T-helper 2 cell treated with Interferon-gamma antibody and Interleukin-4, amounts not matched to agents 100 ng/mL and 5 ng/mL, for 36 hours (primary cell): ENCODE measurements at regions not wholly inside any gene's neighbourhood (a gene's known extent, or its start where the extent isn't known, plus 50 kb on each side); places are given as distances from the start of the nearest gene placed in this dataset.

Experiments used
- intact Hi-C: fragments of 100-400 bp; cut with micrococcal nuclease; formaldehyde crosslinking; loops from one replicate; pipeline ENCODE4 v1.15.1; 2023

DNA sequence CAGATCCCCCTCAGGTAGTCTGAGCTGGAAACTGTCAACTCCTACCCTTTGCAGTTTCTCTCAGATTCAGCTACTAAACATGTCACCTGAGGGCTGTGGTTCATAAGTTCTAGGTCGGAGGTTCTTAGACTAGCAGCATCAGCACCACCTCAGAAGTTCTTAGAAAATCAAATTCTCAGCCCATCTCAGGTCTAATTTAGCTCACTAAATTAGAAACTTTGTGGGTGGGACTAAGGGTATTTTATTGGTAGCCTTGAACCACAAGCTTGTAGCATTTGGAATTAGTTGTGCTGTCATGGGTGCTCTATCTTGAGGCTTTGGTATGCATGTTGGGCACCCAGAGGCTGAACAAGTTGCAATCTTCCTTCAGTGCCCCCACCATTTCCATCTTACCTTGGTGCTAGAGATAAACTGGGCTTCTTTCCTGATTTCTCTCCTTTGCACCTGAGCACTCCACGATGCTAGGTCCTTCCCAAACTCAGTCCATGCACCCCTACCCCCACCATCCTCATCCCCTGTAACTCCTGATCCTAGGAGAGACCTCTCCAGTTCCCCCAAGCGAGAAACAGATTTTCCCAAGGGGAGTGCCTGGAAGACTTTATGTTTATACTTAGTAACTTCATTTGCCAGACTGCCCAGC lies 54.2 kb downstream of the S1PR1 start:
- intact Hi-C loops = loop anchor here (1.0 to 5.0 kb wide), 2 partner anchors 18 to 284 kb away; no protein-coding TSS in a partner anchor

DNA sequence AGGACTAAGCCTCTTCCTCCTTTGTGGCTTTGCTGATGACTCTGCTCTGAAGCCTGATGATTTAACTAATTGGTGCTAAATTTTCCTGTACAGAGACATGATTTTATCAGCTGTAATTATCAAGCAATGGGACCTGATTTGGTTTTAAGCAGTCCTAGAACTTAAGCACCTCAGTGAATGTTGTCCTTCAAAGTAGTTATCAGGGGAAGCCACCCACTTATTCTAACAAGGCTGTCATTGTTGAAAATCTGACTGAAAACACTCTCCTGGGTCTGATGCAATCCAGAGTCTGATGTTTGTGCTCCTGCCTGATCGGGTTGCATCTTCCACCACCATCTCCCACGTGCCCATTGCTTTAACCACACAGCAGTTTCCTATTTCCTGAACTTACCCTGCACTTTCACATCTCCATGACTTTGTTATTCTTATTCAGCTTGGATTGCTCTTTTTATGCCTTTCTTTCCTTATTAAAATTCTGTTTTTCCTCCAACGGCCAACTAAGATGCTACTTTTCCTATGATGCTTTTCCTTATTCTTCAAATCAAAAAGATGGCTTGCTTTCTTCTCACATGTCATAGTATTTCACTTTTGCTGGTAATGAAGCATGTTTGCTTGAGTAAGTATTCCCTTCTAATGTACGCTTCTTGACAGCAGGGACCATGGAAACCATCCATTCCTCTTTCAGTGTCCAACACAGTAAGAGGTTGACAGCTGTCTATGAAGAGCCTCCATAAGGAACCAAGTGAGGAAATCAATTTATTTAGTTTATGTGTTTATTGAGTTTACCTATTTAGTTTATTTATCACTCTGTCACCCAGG lies 55.0 kb downstream of the S1PR1 start:
- intact Hi-C loops = loop anchor here (1.0 to 5.0 kb wide), 2 partner anchors 18 to 284 kb away; no protein-coding TSS in a partner anchor

DNA sequence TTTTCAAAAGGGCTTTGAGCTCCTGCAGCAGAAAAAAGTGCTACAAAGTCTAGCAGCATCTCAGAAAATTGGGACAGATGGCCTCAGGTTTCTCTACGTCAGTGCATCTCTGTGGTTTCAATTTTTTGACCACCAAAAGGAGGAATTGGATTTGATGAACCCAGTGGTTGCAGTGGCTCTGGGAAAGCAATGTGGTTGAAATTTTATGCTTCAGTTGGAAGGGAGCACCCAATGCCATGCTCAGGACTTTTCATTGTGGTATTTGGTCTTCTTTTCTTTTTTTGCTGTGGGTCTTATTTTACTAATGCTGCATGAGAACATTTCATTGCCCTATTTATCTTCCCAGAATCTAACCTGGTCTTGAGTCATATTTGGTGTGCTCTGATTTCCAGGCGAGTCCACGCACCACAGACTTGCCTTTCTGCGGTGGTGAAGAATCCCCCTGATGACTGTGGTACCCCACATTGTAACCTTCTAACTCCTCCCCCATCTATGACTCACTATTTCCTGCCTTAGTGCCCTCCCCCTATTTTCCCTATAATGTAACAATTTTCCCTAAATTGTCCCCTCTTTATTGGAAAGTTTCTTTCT lies 56.7 kb downstream of the S1PR1 start:
- intact Hi-C loops = loop anchor here (5.0 kb wide), 1 partner anchor 286 kb away; no protein-coding TSS in a partner anchor

DNA sequence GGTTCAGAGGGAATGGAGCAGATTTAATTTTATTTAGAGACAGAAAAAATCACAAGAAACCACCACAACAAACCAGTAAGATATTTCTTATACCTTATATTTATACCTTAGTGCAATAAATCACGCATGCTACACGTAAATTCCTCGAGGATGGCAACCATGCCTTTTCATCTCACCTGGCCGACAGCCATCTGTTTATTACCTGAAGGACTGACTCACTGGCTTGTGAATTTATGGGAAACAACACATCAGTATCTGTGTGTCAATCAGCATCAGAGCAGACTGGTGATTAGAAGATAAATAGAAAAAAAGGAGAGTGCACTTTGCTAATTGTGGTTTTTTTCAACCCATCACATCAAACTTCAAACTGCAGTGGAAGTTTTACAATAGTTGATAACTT lies 58.4 kb downstream of the S1PR1 start:
- intact Hi-C loops = no loop called here

DNA sequence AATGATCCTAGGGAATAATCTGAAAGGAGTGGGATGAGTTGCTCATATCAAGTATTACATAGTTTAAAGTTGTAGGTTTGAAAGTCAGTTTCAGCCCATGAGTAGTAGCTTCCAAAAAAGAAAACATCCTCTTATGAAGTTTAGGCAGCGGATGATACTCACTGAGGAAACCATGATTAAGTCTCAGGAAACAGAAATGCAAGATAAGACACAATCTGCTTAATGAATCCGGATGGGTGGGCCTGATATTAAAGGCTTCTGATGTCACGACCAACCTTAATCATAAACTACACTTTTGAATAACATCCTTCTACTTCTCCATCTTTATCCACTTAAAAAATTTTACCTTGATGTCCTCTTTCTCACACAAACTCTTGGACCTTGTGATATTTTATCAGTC lies 61.8 kb downstream of the S1PR1 start:
- intact Hi-C loops = no loop called here

DNA sequence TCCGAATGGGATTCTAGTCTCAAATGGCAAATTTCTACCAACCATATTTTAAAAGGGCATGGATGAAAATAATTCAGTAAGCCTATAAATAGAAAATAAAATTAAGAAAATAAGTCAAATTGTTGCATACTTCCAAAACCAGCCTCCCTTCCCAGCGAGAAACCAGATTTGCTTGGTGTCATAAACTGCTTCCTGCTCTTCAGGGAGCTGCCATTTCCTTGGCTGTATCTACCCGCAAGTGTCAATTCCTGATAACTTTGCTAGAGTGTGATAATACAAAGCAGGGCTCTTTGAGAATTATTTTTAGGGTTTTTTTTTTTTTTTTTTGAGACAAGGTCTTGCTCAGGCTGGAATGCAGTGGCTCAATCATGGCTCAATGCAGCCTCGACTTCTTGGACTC lies 62.3 kb downstream of the S1PR1 start:
- intact Hi-C loops = no loop called here

DNA sequence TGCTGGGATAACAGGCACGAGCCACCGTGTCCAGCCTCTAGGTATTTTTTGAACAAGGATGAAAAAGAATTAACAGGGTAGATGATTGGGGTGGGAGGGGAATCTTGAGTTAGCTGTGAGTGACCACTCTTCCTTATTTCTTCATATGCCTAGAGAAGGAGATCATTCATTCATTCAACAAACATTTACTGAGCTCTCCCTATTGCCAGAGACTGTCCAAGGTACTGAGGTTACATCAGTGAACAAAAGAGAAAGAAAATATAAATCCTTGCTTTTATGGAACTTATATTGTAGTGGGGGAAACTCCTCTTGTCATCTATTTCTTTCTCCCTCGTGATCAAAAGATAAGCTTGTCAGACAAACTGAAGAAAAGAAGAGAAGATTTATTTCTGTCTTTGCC lies 62.9 kb downstream of the S1PR1 start:
- intact Hi-C loops = no loop called here

DNA sequence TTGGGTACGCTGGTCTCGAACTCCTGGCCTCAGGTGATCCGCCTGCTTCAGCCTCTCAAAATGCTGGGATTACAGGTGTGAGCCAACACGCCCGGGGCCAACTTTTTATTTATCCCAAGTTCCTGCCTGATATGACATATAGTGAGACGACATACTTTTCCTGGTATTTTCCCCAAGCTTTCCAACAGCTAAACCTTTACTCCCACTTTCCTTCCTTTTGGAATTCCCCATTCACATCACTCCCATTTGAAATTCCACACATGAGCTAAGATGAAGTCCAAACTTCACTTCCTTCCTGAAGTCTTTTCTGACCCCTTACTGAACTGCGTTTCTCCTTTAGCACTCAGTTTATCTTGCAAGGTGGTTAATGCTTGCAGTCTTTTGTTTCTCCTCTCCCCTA lies 64.1 kb downstream of the S1PR1 start:
- intact Hi-C loops = no loop called here

DNA sequence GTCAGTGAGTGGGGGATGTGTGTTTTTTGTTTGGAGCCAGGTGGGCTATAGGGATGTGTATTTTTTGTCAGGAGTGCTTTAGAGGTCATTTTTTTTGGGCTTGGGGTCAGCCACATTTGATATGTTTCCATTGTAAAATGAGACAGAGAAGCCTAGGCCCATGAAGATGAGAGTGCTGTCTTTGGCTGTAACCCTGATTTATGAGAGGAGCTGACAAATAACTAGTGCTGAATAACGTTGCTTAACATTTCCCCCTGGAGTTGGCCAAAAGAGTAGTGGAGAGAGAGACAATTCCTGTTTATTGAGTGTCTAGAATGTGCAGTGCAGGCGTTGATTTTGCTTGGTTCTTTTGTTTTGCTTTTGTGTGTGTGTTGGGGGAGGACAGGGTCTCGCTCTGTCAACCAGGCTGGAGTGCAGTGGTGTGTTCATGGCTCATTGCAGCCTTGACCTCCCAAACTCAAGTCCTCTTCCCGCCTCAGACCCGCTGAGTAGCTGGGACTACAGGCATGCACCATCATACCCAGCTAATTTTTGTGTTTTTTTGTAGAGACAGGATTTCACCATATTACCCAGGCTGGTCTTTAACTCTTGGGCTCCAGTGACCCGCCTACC lies 64.7 kb downstream of the S1PR1 start:
- intact Hi-C loops = no loop called here

DNA sequence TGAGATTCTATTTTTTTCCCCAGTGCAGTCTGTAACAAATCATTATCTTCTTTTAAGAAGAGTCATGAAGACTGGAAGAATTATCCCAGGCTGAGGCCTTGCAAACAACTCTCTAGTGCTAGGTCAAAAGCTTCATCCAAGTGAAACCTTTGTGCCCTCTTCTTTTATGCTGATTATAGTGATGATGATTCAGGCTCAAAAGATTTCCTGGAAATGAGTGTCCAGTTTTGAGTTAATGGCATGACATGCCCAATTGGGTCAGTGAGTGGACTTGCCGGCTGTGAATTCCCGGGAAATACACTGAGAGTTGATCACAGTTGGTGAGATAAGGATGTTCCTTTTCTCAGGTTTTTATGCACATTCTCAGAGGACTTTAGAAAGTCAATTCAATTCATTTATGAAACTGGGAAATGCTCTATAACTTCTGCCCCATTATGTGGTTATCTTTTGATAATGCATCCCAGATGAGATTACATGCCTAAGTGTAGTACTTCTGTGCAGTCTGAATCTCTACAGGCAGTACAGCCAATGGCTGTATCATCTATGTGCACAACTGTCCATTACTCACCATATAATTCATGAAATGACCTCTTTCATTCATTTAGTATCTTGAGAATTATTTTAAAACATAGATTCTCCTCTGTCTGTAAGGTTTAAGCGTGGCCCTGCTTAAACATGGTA lies 66.2 kb downstream of the S1PR1 start:
- intact Hi-C loops = no loop called here

DNA sequence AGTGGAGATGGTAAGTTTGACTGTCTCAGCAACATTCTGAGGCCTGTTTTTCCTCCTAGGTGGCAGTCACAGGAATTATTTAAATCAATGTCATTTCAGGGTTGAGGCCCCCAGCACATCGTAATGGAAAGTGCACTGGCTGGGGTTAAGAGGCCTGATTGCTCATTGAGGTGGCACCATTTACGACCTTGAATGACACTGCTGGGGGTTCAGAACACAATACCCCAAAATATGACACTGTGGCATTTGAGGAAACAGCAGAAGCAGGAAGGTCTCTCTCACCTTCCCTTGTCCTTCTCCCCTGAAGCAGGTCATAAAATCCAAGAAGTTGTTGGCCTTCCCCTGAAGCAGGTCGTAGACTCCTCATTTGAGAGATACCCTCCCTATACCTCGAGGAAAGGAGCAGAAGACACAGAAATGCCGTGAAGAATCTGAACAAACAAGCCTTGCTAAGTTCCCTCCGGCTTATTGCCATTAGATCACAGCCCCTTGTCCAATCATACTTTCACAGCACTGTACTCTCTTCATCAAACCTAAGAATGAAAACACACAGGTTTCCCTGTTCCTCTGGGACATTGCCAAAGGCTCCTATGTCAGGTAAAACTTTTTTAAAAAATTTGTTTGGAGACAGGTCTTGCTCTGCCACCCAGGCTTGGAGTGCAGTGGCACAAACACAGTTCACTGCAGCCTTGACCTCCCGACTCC lies 71.3 kb downstream of the S1PR1 start:
- intact Hi-C loops = no loop called here

DNA sequence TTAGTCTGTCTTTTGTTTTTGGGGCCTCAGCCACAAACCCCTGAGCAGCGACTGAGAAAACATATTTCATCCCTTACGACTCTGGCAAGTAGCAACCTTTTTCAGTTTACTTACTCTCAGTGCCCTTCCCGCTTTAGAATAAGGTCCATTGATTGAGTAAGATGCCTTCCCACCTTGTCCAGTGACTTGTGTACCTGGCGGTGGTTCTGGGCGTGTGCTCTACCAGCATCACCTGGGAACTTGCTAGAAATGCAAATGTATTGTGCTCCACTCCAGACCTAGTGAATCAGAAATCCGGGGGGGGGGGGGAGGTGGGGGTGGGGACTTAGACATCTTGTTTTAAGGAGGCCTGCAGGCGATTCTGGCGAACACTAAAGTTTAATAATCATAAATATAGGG lies 72.1 kb downstream of the S1PR1 start:
- intact Hi-C loops = loop anchor here (1.0 kb wide), 4 partner anchors 18 to 129 kb away; no protein-coding TSS in a partner anchor

DNA sequence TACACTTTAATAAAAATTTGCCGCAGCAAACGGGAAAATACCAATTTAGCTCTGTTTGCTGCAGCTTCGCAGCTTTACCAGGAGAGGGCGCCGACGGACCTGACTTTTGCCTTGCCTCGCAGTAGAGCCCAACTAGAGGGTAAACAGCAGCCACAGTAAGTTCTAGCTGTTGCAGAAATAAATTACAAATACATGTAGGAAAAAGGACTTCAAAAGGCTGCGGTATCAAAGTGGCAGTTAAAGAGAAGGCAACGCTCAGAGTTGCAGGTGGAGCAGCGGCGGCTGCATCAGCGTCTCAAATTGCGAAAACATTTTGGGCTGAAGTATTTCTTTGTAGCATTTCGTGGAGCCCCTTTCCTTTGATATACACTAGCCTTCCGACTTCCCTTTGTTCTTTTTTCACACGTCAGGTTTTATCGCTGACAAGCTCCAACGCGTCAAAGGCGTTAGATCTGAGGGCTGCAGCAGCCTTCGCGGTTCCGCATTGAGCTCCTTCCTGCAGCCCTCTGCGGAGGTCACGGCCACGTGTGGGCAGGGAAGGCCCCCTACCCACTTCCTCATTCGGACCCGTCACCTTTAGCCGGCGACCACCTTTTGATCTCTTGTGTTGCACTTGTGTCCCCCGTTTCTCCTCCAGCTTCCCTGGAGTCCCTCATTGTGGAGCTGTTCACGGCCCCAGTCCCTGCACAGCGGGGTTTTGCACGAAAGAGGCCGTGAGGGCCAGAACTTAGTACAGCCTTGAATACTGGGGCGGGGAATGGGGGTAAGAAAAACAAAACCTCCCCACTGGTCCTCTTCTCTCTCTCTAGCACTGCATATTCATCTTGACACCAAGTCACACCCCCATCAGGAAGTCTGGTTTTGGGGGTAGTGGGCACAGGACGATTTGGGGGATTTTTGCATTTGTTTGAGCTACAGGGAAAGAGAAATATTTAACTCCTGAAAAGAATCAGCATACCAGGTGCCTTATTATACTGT lies 72.8 kb downstream of the S1PR1 start:
- intact Hi-C loops = loop anchor here (1.0 to 5.0 kb wide), 7 partner anchors 18 to 1272 kb away; a partner anchor contains a TSS

DNA sequence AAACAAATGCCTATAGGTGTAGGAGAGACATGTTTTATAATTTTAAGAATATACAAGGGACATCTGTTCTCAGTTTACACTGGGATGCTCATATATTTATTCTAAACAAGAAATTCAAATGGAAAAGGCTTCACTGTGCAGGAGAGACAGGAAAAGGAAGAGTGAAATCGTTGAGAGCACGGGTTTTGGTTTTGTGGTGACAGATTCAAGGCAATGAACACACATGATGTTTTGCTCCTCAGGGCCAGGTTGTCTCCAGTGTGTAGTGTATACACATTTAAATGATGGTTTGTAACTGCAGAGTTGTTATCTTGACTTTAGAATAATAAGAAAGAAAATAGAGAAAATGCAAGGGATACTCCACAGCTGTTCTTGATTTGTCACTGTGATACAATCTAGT lies 73.7 kb downstream of the S1PR1 start:
- intact Hi-C loops = loop anchor here (5.0 kb wide), 3 partner anchors 142 to 1273 kb away; a partner anchor contains a TSS

DNA sequence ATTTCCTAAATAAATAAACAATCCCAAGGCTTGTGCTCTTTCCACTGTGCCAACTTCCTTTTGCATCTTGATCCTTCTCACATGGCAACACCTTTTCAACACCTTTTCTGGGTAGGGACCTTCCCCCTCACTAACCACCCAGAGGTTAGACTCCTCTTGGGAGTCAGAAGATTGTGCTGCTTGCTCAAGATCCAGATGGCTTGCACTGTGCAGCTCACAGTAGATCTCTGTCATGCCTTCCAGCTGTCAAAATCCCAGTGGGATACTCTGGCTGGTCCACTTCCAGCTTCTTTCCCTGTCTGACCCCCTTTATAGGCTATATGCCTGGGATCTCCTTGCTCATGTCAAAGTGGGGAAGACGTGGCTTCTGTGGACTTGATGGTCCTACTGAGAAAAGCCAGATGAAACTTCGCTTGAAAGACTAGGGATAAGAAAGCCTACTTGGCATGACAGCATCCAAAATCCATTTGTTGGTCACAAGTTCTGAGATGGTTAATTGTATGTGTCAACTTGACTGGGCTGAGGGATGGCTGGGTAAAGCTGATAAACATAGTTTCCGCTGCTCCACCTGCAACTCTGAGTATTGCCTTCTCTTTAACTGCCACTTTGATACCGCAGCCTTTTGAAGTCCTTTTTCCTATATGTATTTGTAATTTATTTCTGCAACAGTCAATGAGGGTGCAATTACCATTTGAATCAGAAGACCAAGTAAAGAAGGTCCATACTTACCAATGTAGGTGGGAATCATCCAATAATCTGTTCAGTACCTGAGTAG lies 74.5 kb downstream of the S1PR1 start:
- intact Hi-C loops = loop anchor here (5.0 kb wide), 3 partner anchors 141 to 1274 kb away; a partner anchor contains a TSS

DNA sequence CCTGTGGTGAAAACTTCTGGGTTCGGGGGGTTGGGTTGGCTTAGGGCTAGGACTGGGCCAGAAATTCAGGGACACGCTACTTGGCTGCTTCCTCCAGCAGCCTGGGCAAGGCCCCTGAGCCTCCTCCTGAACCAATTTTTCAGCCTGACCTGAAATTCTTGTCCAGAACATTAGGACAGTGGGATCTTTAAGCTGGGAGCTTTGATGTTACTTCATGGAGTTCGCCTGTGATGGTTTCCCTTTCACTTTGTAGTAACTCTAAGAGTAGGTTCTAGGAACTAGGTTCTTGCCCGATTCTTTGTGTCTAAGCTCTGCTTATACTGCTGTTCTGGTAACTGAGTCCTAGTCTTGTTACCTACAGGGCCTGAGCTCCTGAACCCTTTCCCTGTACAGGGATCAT lies 75.3 kb downstream of the S1PR1 start:
- intact Hi-C loops = loop anchor here (5.0 kb wide), 3 partner anchors 140 to 1275 kb away; a partner anchor contains a TSS

DNA sequence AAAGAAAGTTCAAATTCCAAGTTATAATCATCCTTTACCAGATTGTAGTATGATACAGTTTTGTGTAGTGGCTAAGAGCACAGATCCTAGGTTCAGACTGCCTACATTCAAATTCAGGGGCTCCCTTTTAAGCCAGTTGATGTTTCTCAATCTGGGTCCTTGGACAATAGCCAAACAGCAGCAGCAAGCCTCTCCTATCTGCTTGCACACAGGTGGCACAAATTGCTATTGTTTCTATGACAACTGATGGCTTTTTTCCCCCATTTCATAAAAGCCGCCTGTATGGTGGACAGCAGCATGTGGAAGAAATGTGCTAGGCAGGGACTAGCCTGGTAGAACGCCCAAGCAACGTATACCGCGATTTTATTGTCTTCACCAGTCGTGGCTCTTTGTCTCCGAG lies 76.5 kb downstream of the S1PR1 start:
- intact Hi-C loops = loop anchor here (5.0 kb wide), 3 partner anchors 139 to 1276 kb away; a partner anchor contains a TSS

DNA sequence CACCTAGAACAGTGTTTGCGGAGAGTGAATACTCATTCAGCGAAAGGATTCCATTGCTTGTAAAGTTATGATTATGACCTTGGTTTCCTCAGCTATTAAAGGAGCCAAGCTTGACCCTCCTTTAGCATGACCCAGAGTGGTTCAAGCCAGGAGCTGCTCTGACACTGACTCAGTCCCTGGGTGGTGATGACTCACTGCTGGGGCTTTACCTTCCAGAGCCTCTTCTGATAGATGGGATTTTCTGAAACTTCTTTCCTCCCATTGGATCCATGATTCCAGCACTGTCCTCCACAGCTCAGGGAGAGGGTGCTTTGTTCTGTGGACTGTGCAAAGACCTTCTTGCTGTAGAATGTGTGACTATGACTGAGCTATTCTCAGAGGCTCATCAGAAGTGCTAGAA lies 77.4 kb downstream of the S1PR1 start:
- intact Hi-C loops = loop anchor here (5.0 kb wide), 3 partner anchors 138 to 1277 kb away; a partner anchor contains a TSS
